Stimulated activated CD8-positive, alpha-beta memory T cell treated with anti-CD3 and anti-CD28 coated beads, Interleukin-7, amount 100 ng/mL, for 1 hour (primary cell): ENCODE measurements at regions not wholly inside any gene's neighbourhood (a gene's known extent, or its start where the extent isn't known, plus 50 kb on each side); places are given as distances from the start of the nearest gene placed in this dataset.
"Not testable (repeated sequence)": the region's sequence is repeated elsewhere in the genome, so short reads cannot be mapped to it uniquely, and the experiment has no call there.

Experiments
- DNase-seq, 2 donors: peaks; one replicate each; pipeline ENCODE4 v3.0.0-alpha.2; 2020; ENCODE audit warnings: low read depth in 2 of 2

- DNase-seq = no peak
Observed at GRCh38 chr20:56689318-56689717, 60.2 kb downstream of the TFAP2C start.

- DNase-seq = no peak
Observed at GRCh38 chr20:56689852-56690485, 60.9 kb downstream of the TFAP2C start.

GRCh38 chr20:56690531-56691175 is 61.5 kb downstream of the TFAP2C start:
- no peak for DNase-seq

- DNase-seq = no peak
Observed at GRCh38 chr20:56691325-56691998, 62.4 kb downstream of the TFAP2C start.

- DNase-seq = no peak
Observed at GRCh38 chr20:56693217-56693616, 64.1 kb downstream of the TFAP2C start.

- DNase-seq = no peak
Observed at GRCh38 chr20:56697476-56697875, 68.4 kb downstream of the TFAP2C start.

GRCh38 chr20:56698297-56698696 is 69.2 kb downstream of the TFAP2C start:
- no peak for DNase-seq

- DNase-seq = no peak
Observed at GRCh38 chr20:56698749-56699148, 69.6 kb downstream of the TFAP2C start.

GRCh38 chr20:56702931-56703840 is 74.1 kb downstream of the TFAP2C start:
- no peak for DNase-seq

GRCh38 chr20:56706867-56707360 is 77.8 kb downstream of the TFAP2C start:
- DNase-seq = no peak

- no peak for DNase-seq
Observed at GRCh38 chr20:56708991-56709390, 79.9 kb downstream of the TFAP2C start.

- no peak for DNase-seq
Observed at GRCh38 chr20:56710125-56710524, 81.0 kb downstream of the TFAP2C start.

GRCh38 chr20:56710577-56710976 is 81.5 kb downstream of the TFAP2C start:
- not testable (repeated sequence) for DNase-seq

- DNase-seq = no peak
Observed at GRCh38 chr20:56711018-56711417, 81.9 kb downstream of the TFAP2C start.

- no peak for DNase-seq
Observed at GRCh38 chr20:56715309-56715708, 86.2 kb downstream of the TFAP2C start.

- no peak for DNase-seq
Observed at GRCh38 chr20:56715902-56716519, 86.9 kb downstream of the TFAP2C start.

GRCh38 chr20:56716806-56717205 is 87.7 kb downstream of the TFAP2C start:
- no peak for DNase-seq

- DNase-seq = no peak
Observed at GRCh38 chr20:56718816-56719215, 89.7 kb downstream of the TFAP2C start.

GRCh38 chr20:56720620-56721213 is 91.6 kb downstream of the TFAP2C start:
- DNase-seq = no peak

GRCh38 chr20:56722042-56722441 is 92.9 kb downstream of the TFAP2C start:
- no peak for DNase-seq

GRCh38 chr20:56723331-56723730 is 94.2 kb downstream of the TFAP2C start:
- no peak for DNase-seq
